Natural killer cell (primary cell): ENCODE measurements at regions not wholly inside any gene's neighbourhood (a gene's known extent, or its start where the extent isn't known, plus 50 kb on each side); places are given as distances from the start of the nearest gene placed in this dataset.

Experiments used
- ATAC-seq, 3 donors: fragments of 150-1000 bp in 2 of 3; fragments of 200-7000 bp in 1 of 3; cut with Tn5 transposase; 1 replicate in 1 of 3; 2 replicates in 2 of 3; pipeline ENCODE4 v1.10.0; 2021; ENCODE audit warnings: mild to moderate bottlenecking in 2 of 3, moderate library complexity in 2 of 3
- DNase-seq, 2 donors: peaks; one replicate each; pipeline versions ENCODE4 v3.0.0 to v3.0.0-alpha.2; 2013 to 2021; ENCODE audit warnings: mixed read lengths in 1 of 2
- H3K27ac ChIP-seq: one replicate; pipeline ENCODE4 v1.5.1; 2013; ENCODE audit warnings: mild to moderate bottlenecking, low read length
- H3K27me3 ChIP-seq: one replicate; pipeline ENCODE4 v1.6.1; 2013; ENCODE audit warnings: low read length; ENCODE audit not compliant: control insufficient read depth, insufficient read depth
- H3K36me3 ChIP-seq: one replicate; pipeline ENCODE4 v1.6.1; 2013; ENCODE audit warnings: low read length; ENCODE audit not compliant: control insufficient read depth, insufficient read depth
- H3K4me1 ChIP-seq: one replicate; pipeline ENCODE4 v1.6.1; 2013; ENCODE audit warnings: low read length; ENCODE audit not compliant: control insufficient read depth, insufficient read depth
- H3K4me3 ChIP-seq: one replicate; pipeline ENCODE4 v1.5.1; 2013; ENCODE audit warnings: low read length
- H3K9me3 ChIP-seq: one replicate; pipeline ENCODE4 v1.6.1; 2013; ENCODE audit warnings: low read length; ENCODE audit not compliant: control insufficient read depth, insufficient read depth
- H3K27ac Mint-ChIP-seq, 2 donors: one replicate each; pipeline ENCODE4 v1.8.0; 2022; ENCODE audit warnings: mild to moderate bottlenecking in 2 of 2, mixed read lengths in 2 of 2, moderate library complexity in 1 of 2
- H3K27me3 Mint-ChIP-seq, 2 donors: one replicate each; pipeline ENCODE4 v1.8.0; 2022; ENCODE audit warnings: low read depth in 2 of 2, mixed read lengths in 2 of 2
- H3K36me3 Mint-ChIP-seq: one replicate; pipeline ENCODE4 v1.8.0; 2022; ENCODE audit warnings: mixed read lengths
- H3K4me1 Mint-ChIP-seq, 2 donors: one replicate each; pipeline ENCODE4 v1.8.0; 2022; ENCODE audit warnings: mixed read lengths in 2 of 2
- H3K4me3 Mint-ChIP-seq: one replicate; pipeline ENCODE4 v1.8.0; 2022; ENCODE audit warnings: mild to moderate bottlenecking, moderate library complexity, mixed read lengths
- H3K9me3 Mint-ChIP-seq, 2 donors: one replicate each; pipeline ENCODE4 v1.8.0; 2022; ENCODE audit warnings: mixed read lengths in 2 of 2
- WGBS: methylation state at CpG from one replicate; pipeline ENCODE4 v1.1.7; 2013; ENCODE audit warnings: missing lambda C conversion rate; ENCODE audit not compliant: insufficient coverage; 5-methylcytosine and 5-hydroxymethylcytosine counted together
- intact Hi-C: fragments of 100-400 bp; cut with micrococcal nuclease; formaldehyde crosslinking; loops from one replicate; pipeline ENCODE4 v1.14.2; 2022
- TF ChIP-seq, protein P1 (sequence below): fragments of 200-600 bp; IDR thresholded peaks from one replicate; pipeline ENCODE4 v1.8.0; 2022; ENCODE audit warnings: antibody characterized with exemption

DNA sequence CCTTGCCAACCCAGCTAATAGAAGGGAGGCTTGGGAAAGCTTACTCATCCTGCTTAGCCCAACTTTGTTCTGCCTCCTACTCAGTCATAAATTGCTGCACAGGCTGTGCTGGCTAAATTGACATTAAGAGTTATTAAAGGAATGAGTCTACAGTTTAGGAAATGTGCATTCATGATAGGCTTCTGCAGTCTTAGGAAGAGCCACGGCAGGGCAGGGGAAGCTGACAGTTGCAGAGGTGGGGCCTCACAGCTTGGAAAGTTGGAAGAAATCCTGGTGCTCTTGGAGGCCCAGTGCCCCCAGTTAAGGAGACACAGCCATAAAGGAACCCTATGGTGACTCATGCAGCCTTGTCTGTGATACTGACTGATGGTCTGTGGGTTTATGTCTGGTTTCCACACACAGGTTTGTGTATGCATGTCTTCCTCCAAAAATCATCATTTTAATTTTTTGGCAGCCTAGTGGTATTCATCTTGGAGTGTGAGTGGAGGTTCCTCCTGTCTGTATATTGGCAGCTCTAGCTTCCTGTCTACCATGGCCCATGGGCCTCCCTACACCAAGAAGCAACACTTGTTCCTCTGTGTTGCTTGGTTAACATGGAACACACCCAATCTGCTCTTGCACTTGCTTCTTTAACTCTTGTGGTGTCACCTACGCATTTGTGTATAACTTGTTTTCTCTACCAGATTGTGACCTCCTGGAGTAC lies 135.0 kb upstream of the KL start:
- H3K27me3 Mint-ChIP-seq: peaks cover 7% of the 10 kb centered on the region in 2 donors
- no peak overlapping the region for H3K4me3 ChIP-seq
- no peaks in the 10 kb centered on the region for H3K9me3 ChIP-seq
- no peaks in the 10 kb centered on the region for H3K36me3 ChIP-seq
- ATAC-seq (peak in 1 of 3 donors; percentile 21), DNase-seq (no peak)
- 52% methylated on average over 2 of the region's 2 CpGs for WGBS
- no peak overlapping the region for H3K27ac ChIP-seq
- H3K9me3 Mint-ChIP-seq: peaks cover 2% of the 10 kb centered on the region in 2 donors
- H3K4me3 Mint-ChIP-seq: no peak overlapping the region
- intact Hi-C loops: no loop called here
- no peaks in the 10 kb centered on the region for H3K4me1 Mint-ChIP-seq
- TF ChIP-seq, protein P1, sequence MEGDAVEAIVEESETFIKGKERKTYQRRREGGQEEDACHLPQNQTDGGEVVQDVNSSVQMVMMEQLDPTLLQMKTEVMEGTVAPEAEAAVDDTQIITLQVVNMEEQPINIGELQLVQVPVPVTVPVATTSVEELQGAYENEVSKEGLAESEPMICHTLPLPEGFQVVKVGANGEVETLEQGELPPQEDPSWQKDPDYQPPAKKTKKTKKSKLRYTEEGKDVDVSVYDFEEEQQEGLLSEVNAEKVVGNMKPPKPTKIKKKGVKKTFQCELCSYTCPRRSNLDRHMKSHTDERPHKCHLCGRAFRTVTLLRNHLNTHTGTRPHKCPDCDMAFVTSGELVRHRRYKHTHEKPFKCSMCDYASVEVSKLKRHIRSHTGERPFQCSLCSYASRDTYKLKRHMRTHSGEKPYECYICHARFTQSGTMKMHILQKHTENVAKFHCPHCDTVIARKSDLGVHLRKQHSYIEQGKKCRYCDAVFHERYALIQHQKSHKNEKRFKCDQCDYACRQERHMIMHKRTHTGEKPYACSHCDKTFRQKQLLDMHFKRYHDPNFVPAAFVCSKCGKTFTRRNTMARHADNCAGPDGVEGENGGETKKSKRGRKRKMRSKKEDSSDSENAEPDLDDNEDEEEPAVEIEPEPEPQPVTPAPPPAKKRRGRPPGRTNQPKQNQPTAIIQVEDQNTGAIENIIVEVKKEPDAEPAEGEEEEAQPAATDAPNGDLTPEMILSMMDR: no peak
- H3K27ac Mint-ChIP-seq: no peak overlapping the region
- H3K36me3 Mint-ChIP-seq: no peaks in the 10 kb centered on the region
- H3K27me3 ChIP-seq: no peaks in the 10 kb centered on the region
- H3K4me1 ChIP-seq: no peaks in the 10 kb centered on the region

DNA sequence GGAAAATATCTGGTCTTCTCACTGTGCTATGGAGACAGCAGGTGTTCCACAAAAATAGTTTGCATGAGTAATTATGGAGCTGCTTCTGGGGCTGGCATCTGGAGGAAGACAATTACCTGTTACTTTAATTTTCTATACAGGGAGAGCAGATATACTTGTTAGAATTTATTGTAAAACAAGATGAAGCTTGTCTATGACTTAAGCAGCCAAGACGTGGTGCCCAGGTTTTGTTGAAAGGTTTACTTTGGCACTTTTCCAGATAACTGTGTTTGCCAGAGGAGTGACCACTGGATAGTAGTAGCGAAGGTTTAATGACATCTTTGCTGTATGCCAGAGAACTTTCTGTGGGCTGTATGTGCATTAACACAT lies 134.5 kb upstream of the KL start:
- no peaks in the 10 kb centered on the region for H3K27me3 ChIP-seq
- 92% methylated on average over 2 of the region's 2 CpGs for WGBS
- no peaks in the 10 kb centered on the region for H3K4me1 Mint-ChIP-seq
- no peak overlapping the region for H3K27ac Mint-ChIP-seq
- no peak overlapping the region for H3K4me3 ChIP-seq
- no peaks in the 10 kb centered on the region for H3K9me3 ChIP-seq
- peaks cover 2% of the 10 kb centered on the region in 2 donors for H3K9me3 Mint-ChIP-seq
- H3K36me3 ChIP-seq: no peaks in the 10 kb centered on the region
- ATAC-seq (no peak), DNase-seq (no peak)
- H3K4me1 ChIP-seq: no peaks in the 10 kb centered on the region
- no peaks in the 10 kb centered on the region for H3K36me3 Mint-ChIP-seq
- no peak overlapping the region for H3K27ac ChIP-seq
- H3K27me3 Mint-ChIP-seq: peaks cover 7% of the 10 kb centered on the region in 2 donors
- H3K4me3 Mint-ChIP-seq: no peak overlapping the region
- intact Hi-C loops: no loop called here
- TF ChIP-seq, protein P1: no peak

DNA sequence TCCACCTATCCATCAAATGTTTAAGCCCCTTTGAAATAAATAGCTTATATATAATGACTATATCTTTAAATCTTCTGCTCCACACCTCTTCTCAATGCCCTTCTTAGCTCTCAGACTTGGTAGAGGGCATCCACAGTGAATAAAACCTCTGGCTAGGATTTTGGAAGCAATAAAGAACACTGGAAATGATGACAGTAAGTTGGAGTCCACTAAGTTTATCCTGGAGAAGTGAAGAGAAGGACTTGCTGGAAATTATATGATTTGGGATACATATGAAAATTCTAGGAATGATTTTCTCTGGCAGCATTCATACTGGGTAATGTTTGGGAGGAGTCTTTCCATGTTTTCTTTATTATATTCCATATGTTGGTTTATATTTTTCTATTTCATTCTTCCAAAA lies 133.5 kb upstream of the KL start:
- Histone ChIP-seq H3K9me3 (peaks cover 3% of the 10 kb centered on the region), H3K27me3 (no peaks in the 10 kb centered on the region), H3K36me3 (no peaks in the 10 kb centered on the region), H3K4me3 (no peak overlapping the region), H3K4me1 (no peaks in the 10 kb centered on the region), H3K27ac (no peak overlapping the region)
- Mint-ChIP-seq H3K36me3 (no peaks in the 10 kb centered on the region), H3K4me3 (no peak overlapping the region), H3K27ac (no peak overlapping the region), H3K27me3 (peaks cover 4 to 7% of the 10 kb centered on the region in 2 donors), H3K4me1 (no peaks in the 10 kb centered on the region), H3K9me3 (peaks cover 2 to 3% of the 10 kb centered on the region in 2 donors)
- TF ChIP-seq, protein P1: no peak
- ATAC-seq (no peak), DNase-seq (no peak)
- intact Hi-C loops: no loop called here

DNA sequence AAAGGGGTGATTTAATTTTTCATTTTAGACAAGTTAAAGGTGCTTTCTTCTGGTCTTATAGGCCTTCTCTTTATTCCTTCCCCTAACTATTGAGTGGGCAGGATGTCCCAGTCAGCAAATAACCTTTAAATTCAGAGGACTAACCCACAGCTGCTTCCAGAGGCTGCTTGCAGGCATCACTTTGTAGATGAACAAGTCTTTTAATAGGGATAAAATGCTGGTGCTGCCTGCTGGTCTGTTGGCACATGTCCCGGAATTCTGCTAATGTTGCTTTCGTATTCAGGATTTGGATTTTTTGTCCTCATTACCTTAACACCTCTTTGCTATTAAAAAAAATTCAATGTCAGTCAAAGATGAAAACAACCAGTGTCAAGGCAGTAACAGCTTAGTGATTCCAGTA lies 132.7 kb upstream of the KL start:
- H3K27me3 ChIP-seq: no peaks in the 10 kb centered on the region
- peaks cover 5% of the 10 kb centered on the region for H3K9me3 ChIP-seq
- no peak overlapping the region for H3K27ac Mint-ChIP-seq
- peaks cover 2 to 3% of the 10 kb centered on the region in 2 donors for H3K9me3 Mint-ChIP-seq
- H3K4me3 Mint-ChIP-seq: no peak overlapping the region
- H3K4me3 ChIP-seq: no peak overlapping the region
- TF ChIP-seq, protein P1: no peak
- H3K4me1 Mint-ChIP-seq: no peaks in the 10 kb centered on the region
- H3K27ac ChIP-seq: no peak overlapping the region
- no peaks in the 10 kb centered on the region for H3K36me3 ChIP-seq
- H3K27me3 Mint-ChIP-seq: peaks cover 4 to 7% of the 10 kb centered on the region in 2 donors
- no peak for DNase-seq
- no peak for ATAC-seq
- H3K36me3 Mint-ChIP-seq: no peaks in the 10 kb centered on the region
- intact Hi-C loops: no loop called here
- no peaks in the 10 kb centered on the region for H3K4me1 ChIP-seq
- 93% methylated on average over 2 of the region's 2 CpGs for WGBS
